Panc1 (cell line): ENCODE measurements at regions not wholly inside any gene's neighbourhood (a gene's known extent, or its start where the extent isn't known, plus 50 kb on each side); places are given as distances from the start of the nearest gene placed in this dataset.

Experiments
- ATAC-seq: fragments of 200-7000 bp; cut with Tn5 transposase; 2 replicates; pipeline ENCODE4 v1.9.1; 2020; ENCODE audit warnings: mild to moderate bottlenecking, moderate library complexity
- BruUV-seq: library from RNA; stranded (reverse); fragments of 400-500 nt; replicated peaks from 2 replicates; lab custom pipeline; 2021; lab: Mats Ljungman, UMichigan
- CTCF ChIA-PET: fragments of 300-600 bp; sonication (Branson Sonifier 250); formaldehyde crosslinking; loops from one replicate; lab custom pipeline; 2022; ENCODE audit warnings: antibody characterized with exemption; lab: Charles Lee
- POLR2A ChIA-PET: fragments of 300-600 bp; sonication (Branson Sonifier 250); formaldehyde crosslinking; loops from one replicate; lab custom pipeline; 2022; ENCODE audit warnings: antibody characterized with exemption; lab: Charles Lee
- DNase-seq: peaks from one replicate; pipeline ENCODE4 v3.0.0-alpha.2; 2010; ENCODE audit warnings: low read depth, low spot score
- H3K27ac ChIP-seq: 2 replicates; pipeline ENCODE4 v1.5.1; 2011; ENCODE audit warnings: mild to moderate bottlenecking, low read length, inconsistent platforms
- H3K27me3 ChIP-seq: fragments of 200-500 bp; sonication (Bioruptor generic); 2 replicates; pipeline ENCODE4 v1.6.0; 2014; ENCODE audit warnings: low read length, inconsistent platforms; ENCODE audit not compliant: control insufficient read depth, insufficient read depth
- H3K36me3 ChIP-seq: fragments of 200-500 bp; sonication (Bioruptor generic); 2 replicates; pipeline ENCODE4 v1.5.1; 2014; ENCODE audit warnings: inconsistent platforms, mild to moderate bottlenecking, low read length, moderate library complexity; ENCODE audit not compliant: control insufficient read depth, insufficient read depth
- H3K4me1 ChIP-seq: 2 replicates; pipeline ENCODE4 v1.5.1; 2011; ENCODE audit warnings: inconsistent platforms, mild to moderate bottlenecking, low read length, moderate library complexity; ENCODE audit not compliant: control insufficient read depth, insufficient read depth
- H3K4me3 ChIP-seq, 2 experiments: 2 replicates each; pipeline ENCODE4 v1.5.1; 2011 to 2012; ENCODE audit warnings: low read depth in 2 of 2, low read length in 2 of 2, mild to moderate bottlenecking in 2 of 2, inconsistent platforms in 1 of 2, moderate library complexity in 1 of 2
- H3K9me3 ChIP-seq: fragments of 200-500 bp; sonication (Bioruptor generic); 2 replicates; pipeline ENCODE4 v1.5.1; 2014; ENCODE audit warnings: low read depth, mild to moderate bottlenecking, inconsistent platforms, low read length, moderate library complexity; ENCODE audit not compliant: control insufficient read depth, insufficient read depth
- POLR2AphosphoS5 ChIP-seq: IDR thresholded peaks from 2 replicates; pipeline ENCODE4 v1.6.1; 2012; ENCODE audit warnings: mild to moderate bottlenecking, low read depth, low read length, moderate library complexity
- SIN3A ChIP-seq: IDR thresholded peaks from 2 replicates; pipeline ENCODE4 v1.6.1; 2012; ENCODE audit warnings: low read depth, mild to moderate bottlenecking, low read length, moderate library complexity, borderline replicate concordance; ENCODE audit not compliant: insufficient read depth
- TCF7L2 ChIP-seq: IDR thresholded peaks from 2 replicates; pipeline ENCODE4 v1.6.1; 2011; ENCODE audit warnings: mild to moderate bottlenecking, low read depth, low read length, inconsistent platforms
- in situ Hi-C: cut with HindIII; loops from 2 replicates; pipeline ENCODE4 v1.10.0; 2016; ENCODE audit warnings: low sequenced_read_pairs, low pct_unique_long_range_greater_than_20kb
- intact Hi-C: fragments of 100-400 bp; cut with micrococcal nuclease; formaldehyde crosslinking; loops from one replicate; pipeline ENCODE4 v1.10.0; 2022; ENCODE audit not compliant: unreplicated experiment
- TF ChIP-seq, protein P1 (sequence below), 2 experiments: IDR thresholded peaks; 2 replicates each; pipeline ENCODE4 v1.6.1; 2011 to 2012; ENCODE audit warnings: low read depth in 2 of 2, control low read depth in 1 of 2, low read length in 1 of 2, mild to moderate bottlenecking in 1 of 2, moderate library complexity in 1 of 2; ENCODE audit not compliant: insufficient read depth in 1 of 2
- TF ChIP-seq, protein P2 (sequence below): fragments of 450-650 bp; IDR thresholded peaks from 2 replicates; pipeline ENCODE4 v1.5.1; 2017; ENCODE audit warnings: mild to moderate bottlenecking

DNA sequence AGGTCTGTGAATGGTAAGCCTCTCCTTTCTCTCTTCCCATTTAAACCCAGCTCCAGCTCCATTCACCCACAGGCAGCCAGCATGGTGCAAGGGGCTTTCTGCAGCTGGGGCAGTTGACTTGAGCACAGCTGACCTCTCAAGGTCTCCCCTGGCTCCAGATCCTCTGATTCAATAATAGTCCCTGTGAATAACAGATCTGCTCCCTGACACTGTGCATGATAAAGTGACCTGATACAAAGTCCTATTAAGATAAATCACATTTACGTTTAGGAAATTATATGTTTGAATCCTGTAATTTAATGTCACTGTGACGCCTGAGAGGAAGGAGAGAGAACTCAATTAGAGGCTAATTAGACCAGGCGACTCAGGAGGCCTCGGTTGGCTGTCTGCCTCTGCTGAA lies 540.4 kb upstream of the CDH11 start:
- Histone ChIP-seq H3K27ac (no peak overlapping the region), H3K36me3 (no peaks in the 10 kb centered on the region), H3K27me3 (no peaks in the 10 kb centered on the region), H3K4me1 (no peaks in the 10 kb centered on the region), H3K4me3 (no peak overlapping the region), H3K9me3 (no peaks in the 10 kb centered on the region)
- no peak for DNase-seq
- no TSS peak for BruUV-seq
- in situ Hi-C loops (no loop called here), intact Hi-C loops (no loop called here)
- no peak for ATAC-seq
- ChIA-PET POLR2A (no interaction called here), CTCF (no interaction called here)
- TF ChIP-seq, protein P1, sequence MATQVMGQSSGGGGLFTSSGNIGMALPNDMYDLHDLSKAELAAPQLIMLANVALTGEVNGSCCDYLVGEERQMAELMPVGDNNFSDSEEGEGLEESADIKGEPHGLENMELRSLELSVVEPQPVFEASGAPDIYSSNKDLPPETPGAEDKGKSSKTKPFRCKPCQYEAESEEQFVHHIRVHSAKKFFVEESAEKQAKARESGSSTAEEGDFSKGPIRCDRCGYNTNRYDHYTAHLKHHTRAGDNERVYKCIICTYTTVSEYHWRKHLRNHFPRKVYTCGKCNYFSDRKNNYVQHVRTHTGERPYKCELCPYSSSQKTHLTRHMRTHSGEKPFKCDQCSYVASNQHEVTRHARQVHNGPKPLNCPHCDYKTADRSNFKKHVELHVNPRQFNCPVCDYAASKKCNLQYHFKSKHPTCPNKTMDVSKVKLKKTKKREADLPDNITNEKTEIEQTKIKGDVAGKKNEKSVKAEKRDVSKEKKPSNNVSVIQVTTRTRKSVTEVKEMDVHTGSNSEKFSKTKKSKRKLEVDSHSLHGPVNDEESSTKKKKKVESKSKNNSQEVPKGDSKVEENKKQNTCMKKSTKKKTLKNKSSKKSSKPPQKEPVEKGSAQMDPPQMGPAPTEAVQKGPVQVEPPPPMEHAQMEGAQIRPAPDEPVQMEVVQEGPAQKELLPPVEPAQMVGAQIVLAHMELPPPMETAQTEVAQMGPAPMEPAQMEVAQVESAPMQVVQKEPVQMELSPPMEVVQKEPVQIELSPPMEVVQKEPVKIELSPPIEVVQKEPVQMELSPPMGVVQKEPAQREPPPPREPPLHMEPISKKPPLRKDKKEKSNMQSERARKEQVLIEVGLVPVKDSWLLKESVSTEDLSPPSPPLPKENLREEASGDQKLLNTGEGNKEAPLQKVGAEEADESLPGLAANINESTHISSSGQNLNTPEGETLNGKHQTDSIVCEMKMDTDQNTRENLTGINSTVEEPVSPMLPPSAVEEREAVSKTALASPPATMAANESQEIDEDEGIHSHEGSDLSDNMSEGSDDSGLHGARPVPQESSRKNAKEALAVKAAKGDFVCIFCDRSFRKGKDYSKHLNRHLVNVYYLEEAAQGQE (IDR thresholded peaks at IDR 0.05; ENCODE audit: insufficient read depth in 1 of 2, low read depth in 2 of 2, low read length in 1 of 2), result no peak
- no peak for TF ChIP-seq TCF7L2

DNA sequence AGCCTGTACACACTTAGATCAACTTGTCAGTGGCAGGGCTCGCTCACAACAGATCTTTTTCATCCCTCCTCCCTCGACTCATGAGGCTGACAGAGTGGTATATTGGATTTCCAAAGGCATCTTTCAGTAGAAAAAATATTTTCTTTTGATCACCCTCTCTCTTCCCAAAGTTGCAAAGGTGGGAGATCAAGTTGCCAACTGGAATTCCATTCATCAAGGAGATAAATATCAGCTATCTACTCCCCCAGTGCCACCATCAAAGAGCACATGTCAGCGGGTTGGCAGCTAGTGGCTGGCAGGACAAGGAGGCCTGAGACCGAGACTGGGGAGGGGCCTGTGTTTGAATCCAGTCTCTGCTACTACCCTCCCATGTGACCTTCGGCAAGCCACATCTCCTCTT lies 539.7 kb upstream of the CDH11 start:
- intact Hi-C loops, result no loop called here
- Histone ChIP-seq H3K27ac (no peak overlapping the region), H3K9me3 (no peaks in the 10 kb centered on the region), H3K4me3 (no peak overlapping the region), H3K4me1 (no peaks in the 10 kb centered on the region), H3K36me3 (no peaks in the 10 kb centered on the region), H3K27me3 (no peaks in the 10 kb centered on the region)
- no peak for ATAC-seq
- in situ Hi-C loops, result no loop called here
- CTCF ChIA-PET, result no interaction called here
- POLR2A ChIA-PET, result no interaction called here
- TF ChIP-seq, protein P1 (IDR thresholded peaks at IDR 0.05; ENCODE audit: insufficient read depth in 1 of 2, low read depth in 2 of 2, low read length in 1 of 2), result no peak
- TF ChIP-seq, protein P2, sequence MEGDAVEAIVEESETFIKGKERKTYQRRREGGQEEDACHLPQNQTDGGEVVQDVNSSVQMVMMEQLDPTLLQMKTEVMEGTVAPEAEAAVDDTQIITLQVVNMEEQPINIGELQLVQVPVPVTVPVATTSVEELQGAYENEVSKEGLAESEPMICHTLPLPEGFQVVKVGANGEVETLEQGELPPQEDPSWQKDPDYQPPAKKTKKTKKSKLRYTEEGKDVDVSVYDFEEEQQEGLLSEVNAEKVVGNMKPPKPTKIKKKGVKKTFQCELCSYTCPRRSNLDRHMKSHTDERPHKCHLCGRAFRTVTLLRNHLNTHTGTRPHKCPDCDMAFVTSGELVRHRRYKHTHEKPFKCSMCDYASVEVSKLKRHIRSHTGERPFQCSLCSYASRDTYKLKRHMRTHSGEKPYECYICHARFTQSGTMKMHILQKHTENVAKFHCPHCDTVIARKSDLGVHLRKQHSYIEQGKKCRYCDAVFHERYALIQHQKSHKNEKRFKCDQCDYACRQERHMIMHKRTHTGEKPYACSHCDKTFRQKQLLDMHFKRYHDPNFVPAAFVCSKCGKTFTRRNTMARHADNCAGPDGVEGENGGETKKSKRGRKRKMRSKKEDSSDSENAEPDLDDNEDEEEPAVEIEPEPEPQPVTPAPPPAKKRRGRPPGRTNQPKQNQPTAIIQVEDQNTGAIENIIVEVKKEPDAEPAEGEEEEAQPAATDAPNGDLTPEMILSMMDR, result no peak
- no peak for TF ChIP-seq TCF7L2
- TF ChIP-seq SIN3A, result no peak
- TF ChIP-seq POLR2AphosphoS5, result no peak
- no TSS peak for BruUV-seq
- DNase-seq, result no peak
